ENCODE measurements at regions not wholly inside any gene's neighbourhood (a gene's known extent, or its start where the extent isn't known, plus 50 kb on each side); places are given as distances from the start of the nearest gene placed in this dataset.

DNA sequence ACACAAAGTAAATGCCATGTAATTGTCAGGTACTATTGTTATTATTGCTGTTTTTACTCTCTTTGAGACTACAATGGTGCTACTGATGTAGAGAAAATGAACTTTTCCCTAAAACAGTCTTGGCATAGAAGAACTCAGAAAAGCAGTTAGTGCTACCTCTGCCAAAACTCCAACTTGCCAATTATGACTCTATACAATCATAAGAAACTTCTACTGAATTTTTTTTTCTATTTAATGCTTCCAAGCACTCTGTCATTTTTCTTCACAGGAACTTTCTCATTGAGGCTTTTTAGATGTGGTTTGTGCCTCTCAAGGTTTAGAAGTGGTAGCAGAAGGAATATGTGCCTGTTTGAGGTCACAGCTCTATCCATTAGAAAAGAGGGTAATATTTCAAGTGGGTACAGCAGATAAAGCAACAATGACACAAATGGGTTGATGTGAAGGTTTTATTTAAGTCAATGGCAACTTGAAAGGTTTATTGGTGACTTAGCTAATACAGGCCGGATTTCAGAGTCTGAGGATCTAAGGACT is 64.0 kb upstream of the FERD3L start:
- no peaks in the 10 kb centered on the region for H3K27me3 ChIP-seq
- no peak for DNase-seq (ENCODE audit: low spot score in 2 of 2)
- H3K4me1 ChIP-seq, result no peaks in the 10 kb centered on the region
- no peak overlapping the region for H3K4me3 ChIP-seq
- no peaks in the 10 kb centered on the region for H3K36me3 ChIP-seq
- H3K9me3 ChIP-seq, result no peaks in the 10 kb centered on the region
- intact Hi-C loops (cut with DNase I), result no loop called here
- TF ChIP-seq, protein P1, sequence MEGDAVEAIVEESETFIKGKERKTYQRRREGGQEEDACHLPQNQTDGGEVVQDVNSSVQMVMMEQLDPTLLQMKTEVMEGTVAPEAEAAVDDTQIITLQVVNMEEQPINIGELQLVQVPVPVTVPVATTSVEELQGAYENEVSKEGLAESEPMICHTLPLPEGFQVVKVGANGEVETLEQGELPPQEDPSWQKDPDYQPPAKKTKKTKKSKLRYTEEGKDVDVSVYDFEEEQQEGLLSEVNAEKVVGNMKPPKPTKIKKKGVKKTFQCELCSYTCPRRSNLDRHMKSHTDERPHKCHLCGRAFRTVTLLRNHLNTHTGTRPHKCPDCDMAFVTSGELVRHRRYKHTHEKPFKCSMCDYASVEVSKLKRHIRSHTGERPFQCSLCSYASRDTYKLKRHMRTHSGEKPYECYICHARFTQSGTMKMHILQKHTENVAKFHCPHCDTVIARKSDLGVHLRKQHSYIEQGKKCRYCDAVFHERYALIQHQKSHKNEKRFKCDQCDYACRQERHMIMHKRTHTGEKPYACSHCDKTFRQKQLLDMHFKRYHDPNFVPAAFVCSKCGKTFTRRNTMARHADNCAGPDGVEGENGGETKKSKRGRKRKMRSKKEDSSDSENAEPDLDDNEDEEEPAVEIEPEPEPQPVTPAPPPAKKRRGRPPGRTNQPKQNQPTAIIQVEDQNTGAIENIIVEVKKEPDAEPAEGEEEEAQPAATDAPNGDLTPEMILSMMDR (IDR thresholded peaks at IDR 0.05), result no peak
- no peak overlapping the region for H3K27ac ChIP-seq

DNA sequence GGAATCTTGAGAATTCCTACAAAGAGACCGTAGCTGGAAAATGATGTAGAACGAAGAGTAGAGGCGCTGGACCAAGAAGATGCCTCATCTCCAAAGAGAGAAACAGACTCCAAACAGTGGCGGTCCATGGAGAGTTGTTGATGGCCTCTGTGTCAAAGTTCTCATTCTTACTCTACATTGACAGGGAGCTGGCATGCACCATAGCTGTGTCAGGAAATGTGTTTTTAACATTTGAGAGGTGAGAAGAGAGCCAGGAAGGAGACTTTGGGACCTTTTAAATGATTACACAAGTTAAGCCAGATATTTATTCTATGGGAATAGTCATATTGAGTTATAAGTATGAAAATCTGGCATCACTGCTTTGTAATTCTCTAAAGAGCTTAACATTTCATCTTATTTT is 61.5 kb upstream of the FERD3L start:
- Histone ChIP-seq H3K4me3 (no peak overlapping the region), H3K36me3 (no peaks in the 10 kb centered on the region), H3K27me3 (no peaks in the 10 kb centered on the region), H3K27ac (no peak overlapping the region), H3K4me1 (no peaks in the 10 kb centered on the region), H3K9me3 (no peaks in the 10 kb centered on the region)
- DNase-seq (ENCODE audit: low spot score in 2 of 2), result no peak
- intact Hi-C loops (cut with DNase I), result no loop called here
- TF ChIP-seq, protein P1 (IDR thresholded peaks at IDR 0.05), result no peak

DNA sequence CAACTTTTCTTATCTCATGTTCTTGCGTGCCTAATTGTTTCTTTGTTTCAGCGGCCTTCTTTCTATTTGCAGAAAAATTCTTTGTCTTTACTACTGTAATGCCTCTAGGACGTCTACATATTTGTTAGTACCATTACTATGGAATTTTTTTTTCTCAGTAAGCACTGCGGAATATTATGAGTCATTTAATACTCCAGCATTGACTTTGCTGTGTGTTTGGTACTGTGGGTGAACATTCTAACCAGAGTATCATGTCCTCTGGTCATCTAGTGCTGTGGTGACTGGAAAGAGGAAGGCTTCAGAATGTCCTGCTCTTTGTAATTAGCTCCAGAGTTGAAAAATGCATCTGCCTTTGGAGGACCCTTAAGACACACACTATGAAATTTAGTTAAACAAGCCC is 58.5 kb upstream of the FERD3L start:
- TF ChIP-seq, protein P1 (IDR thresholded peaks at IDR 0.05), result no peak
- H3K4me1 ChIP-seq, result no peaks in the 10 kb centered on the region
- no peak for DNase-seq (ENCODE audit: low spot score in 2 of 2)
- no peaks in the 10 kb centered on the region for H3K27me3 ChIP-seq
- H3K4me3 ChIP-seq, result no peak overlapping the region
- intact Hi-C loops (cut with DNase I), result no loop called here
- no peaks in the 10 kb centered on the region for H3K9me3 ChIP-seq
- no peak overlapping the region for H3K27ac ChIP-seq
- H3K36me3 ChIP-seq, result no peaks in the 10 kb centered on the region

DNA sequence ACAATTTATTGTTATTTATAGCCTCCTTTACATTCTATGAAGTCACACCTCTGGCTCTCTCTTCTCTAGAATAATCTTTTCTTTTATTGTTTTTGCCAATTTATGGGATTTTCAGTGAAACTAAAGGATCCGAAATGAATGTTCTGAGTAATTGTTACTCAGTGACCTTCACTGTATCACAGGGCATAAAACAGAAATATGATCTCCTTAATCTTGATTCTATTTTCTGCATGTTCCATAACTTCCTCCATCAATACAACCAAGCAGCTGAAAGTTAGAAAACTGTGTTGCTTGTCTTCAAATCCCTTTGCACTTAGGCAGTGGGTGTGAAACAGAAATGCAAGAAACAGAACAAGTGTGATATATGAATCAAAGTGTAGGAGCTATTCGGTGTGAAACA is 57.4 kb upstream of the FERD3L start:
- TF ChIP-seq, protein P1 (IDR thresholded peaks at IDR 0.05), result no peak
- Histone ChIP-seq H3K4me3 (no peak overlapping the region), H3K4me1 (no peaks in the 10 kb centered on the region), H3K36me3 (no peaks in the 10 kb centered on the region), H3K27ac (no peak overlapping the region), H3K27me3 (no peaks in the 10 kb centered on the region), H3K9me3 (no peaks in the 10 kb centered on the region)
- intact Hi-C loops (cut with DNase I), result no loop called here
- no peak for DNase-seq (ENCODE audit: low spot score in 2 of 2)
